D341Med (cell line): ENCODE measurements at regions not wholly inside any gene's neighbourhood (a gene's known extent, or its start where the extent isn't known, plus 50 kb on each side); places are given as distances from the start of the nearest gene placed in this dataset.
A peak's percentile ranks its signal among the peaks of the same experiment; 100 is the strongest.
"Not testable (repeated sequence)": the region's sequence is repeated elsewhere in the genome, so short reads cannot be mapped to it uniquely, and the experiment has no call there.

Experiments
- DNase-seq: peaks from one replicate; pipeline ENCODE4 v3.0.0; 2012; ENCODE audit warnings: low spot score

GRCh38 chr4:79547851-79548250, 139.8 kb upstream of the GK2 start:
- no peak for DNase-seq

DNA sequence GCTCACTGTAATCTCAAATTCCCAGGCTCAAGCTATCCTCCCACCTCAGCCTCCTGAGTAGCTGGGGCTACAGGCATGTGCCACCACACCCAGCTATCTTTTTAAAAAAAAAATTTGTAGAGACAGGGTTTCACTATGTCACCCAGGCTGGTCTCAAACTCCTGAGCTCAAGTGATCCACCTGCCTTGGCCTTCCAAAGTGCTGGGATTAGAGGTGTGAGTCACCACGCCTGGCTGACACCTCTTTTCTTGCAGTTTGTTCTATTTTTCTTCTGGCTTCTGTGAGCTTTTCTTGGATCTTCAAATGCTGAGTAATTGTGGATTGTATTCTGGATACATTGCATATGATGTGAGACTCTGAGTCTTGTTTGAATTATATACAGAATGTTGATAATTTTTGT, 137.3 kb upstream of the GK2 start:
- not testable (repeated sequence) for DNase-seq

DNA sequence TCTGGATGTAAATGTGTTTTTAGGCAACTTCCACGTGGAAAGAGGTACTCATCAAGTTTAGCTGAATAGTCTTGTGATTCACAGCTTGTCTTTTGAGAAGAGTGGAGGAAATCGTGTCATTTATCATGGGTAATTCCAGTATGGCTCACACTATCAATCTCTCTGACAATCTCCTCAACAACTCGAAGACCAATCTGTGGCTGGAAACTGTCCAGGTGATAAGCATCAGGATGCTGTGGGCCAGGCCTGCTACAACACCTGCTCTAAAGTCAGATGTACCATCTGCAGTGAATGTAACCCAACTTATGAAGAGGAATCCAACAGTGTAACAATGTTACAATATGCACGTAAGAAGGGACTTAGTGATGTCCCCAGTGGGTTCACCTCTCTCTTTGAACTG, 132.1 kb upstream of the GK2 start:
- DNase-seq = no peak

GRCh38 chr4:79535516-79535915, 127.5 kb upstream of the GK2 start:
- no peak for DNase-seq

DNA sequence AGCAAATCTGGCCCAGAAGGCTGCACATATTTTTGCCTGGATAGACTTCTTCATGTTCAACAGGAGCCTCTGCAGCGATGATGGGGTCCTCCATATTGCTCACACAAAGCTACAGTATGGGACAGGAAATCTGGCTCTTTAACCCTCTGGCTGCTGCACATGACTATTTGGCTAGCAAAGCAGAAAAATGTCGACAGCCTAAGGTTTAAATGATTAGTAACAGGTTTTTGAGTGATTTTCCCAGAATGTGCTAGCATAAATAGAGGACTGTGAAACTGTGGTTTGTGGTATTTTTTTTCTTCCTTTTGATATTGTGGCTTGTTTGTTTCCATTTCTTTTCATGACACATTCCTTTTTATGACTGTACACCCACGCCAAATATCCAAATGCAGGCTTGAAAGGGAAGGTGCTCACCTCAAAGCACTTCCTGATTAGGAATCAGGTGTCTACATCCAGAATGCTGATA, 120.2 kb upstream of the GK2 start:
- no peak for DNase-seq

GRCh38 chr4:79526641-79527565, 118.9 kb upstream of the GK2 start:
- DNase-seq = peak; percentile 30

DNA sequence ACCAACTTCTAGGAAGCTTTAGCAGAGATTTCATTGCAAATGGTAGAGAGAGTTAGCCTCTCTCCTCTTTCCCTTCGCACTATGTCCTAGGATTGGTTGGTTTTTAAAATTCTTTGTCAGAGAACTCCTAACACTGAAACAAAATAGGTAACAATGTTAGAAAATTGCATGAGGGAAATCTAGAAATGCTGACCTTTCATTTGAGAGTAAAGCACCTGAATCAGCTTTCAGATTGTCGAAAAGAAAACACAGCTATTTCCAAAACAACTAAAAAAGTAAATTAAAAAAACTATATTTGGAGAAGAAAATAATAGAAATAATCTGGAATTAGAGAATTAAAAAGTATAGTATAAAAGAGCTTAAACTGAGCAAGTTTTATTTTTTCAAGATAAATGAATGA, 108.1 kb upstream of the GK2 start:
- no peak for DNase-seq

- DNase-seq = no peak
Observed at GRCh38 chr4:79514621-79515329, 106.7 kb upstream of the GK2 start.

DNA sequence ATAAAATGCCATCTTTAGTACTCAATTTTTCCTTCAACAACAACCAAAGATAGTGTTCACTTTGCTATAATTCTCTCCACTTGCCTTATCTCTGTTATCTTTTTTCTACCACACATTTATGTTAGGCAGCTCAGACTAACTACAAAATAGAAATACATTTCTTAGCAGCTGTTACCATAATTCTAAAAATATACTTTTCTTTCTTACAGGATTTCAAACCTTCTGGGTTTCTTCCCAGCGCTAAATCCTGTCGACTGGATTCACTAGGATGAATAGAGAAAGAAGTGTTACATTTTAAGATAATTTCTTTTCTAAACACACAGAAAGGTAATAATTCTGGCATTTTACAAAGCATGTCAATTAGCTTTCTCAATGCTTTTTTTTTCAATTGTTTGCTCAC, 105.5 kb upstream of the GK2 start:
- DNase-seq = no peak

- no peak for DNase-seq
Observed at GRCh38 chr4:79512363-79512762, 104.3 kb upstream of the GK2 start.

- no peak for DNase-seq
Observed at GRCh38 chr4:79502081-79502480, 94.1 kb upstream of the GK2 start.

- DNase-seq = no peak
Observed at GRCh38 chr4:79498282-79498681, 90.3 kb upstream of the GK2 start.

- no peak for DNase-seq
Observed at GRCh38 chr4:79497001-79497400, 89.0 kb upstream of the GK2 start.

DNA sequence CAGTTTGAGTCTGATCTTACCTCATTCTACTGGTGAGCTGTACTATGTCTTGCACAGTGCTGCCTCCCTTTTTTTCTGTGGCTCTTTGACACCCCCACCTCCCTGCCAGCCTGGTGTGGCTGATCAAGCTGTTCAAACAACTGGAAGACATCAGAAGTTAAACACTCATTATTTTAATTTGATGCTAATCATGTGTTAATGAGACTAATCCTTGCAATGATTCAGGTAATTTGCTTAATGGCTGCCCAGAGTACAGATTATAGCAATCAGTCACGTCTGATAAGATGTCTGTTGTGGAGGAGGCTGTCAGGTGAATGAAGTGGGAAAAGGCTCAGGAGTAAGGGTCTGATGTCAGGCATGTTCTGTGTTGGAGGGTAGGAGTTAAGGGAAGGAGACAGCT, 87.4 kb upstream of the GK2 start:
- DNase-seq = peak; percentile 66

GRCh38 chr4:79492148-79492547, 84.1 kb upstream of the GK2 start:
- no peak for DNase-seq

DNA sequence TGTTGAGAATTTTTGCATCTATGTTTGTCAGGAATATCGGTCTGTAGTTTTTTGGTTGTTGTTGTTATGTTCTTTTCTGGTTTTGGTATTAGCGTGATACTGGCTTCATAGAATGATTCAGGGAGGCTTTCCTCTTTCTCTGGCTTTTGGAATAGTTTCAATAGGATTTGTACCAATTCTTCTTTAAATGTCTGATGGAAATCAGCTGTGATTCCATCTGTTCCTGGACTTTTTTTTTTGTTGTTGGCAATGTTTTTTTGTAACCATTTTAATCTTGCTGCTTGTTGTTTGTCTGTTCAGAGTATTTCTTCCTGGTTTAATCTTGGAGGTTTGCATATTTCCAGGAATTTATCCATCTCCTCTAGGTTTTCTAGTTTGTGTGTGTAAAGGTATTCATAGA, 81.5 kb upstream of the GK2 start:
- no peak for DNase-seq

- DNase-seq = no peak
Observed at GRCh38 chr4:79476196-79476595, 68.2 kb upstream of the GK2 start.

DNA sequence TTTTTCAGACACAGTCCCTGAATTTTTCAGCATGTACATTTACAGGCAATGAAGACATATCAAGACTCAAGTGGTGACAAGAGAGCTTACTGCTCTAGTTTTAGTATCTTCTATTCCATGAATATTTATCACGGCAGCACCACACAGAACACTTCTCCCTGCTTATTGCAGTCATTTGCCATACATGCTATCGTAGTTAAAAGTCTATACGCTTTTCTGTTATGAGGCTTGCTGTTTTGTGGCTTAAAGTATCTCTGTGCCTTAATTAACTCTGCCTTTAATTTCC, 65.4 kb upstream of the GK2 start:
- no peak for DNase-seq

DNA sequence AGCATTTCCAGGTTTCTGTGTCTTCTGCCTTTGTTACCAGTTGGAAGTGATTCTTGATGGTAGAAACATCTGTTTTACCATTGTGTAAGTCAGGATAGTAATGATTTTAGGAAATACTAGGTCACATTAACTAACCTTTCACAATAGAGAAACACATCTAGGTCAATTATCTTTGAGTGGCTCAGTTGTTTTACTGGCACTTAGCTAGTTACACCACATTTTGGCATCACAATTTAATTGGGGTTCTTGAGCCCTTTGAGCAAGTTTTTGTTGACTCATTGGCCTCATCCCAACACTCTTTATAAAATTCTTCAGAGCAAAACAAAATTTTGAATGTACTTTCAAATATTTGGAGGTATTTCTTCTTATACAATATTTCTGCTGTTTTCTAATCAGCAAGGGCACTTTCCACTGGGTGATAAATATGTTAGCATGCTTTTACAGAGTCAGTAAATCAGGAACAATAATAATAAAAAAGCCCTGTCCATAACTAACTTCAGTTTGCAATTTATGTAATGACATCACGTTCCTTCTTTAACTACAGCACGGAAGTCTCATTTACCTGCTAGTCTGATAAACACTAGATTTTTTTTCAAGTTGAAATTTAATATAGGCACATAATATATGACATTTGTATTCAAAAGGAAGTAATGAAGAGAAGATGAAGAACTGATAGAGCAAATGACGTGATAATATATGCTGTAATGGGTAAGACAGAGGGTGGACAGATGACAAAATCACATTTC, 64.8 kb upstream of the GK2 start:
- no peak for DNase-seq

- no peak for DNase-seq
Observed at GRCh38 chr4:79472036-79472435, 64.0 kb upstream of the GK2 start.

DNA sequence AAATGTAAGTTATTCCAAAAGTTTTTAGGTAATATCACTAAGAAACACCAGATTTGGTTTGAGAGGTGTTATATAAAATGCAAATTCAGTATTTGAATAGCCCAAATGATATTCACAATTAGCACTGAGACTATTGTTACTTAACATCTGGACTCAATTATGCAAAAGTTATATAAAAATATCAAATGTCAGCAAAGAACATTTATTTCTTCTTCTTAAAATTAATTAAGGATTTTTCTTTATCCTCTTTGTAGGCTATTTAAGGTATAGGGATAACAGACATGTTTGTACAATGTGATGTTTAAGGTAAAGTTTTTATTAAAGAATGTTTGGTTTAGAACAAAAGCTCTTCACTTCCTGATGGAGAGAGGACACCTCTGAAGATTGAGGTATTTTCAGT, 63.3 kb upstream of the GK2 start:
- DNase-seq = no peak

DNA sequence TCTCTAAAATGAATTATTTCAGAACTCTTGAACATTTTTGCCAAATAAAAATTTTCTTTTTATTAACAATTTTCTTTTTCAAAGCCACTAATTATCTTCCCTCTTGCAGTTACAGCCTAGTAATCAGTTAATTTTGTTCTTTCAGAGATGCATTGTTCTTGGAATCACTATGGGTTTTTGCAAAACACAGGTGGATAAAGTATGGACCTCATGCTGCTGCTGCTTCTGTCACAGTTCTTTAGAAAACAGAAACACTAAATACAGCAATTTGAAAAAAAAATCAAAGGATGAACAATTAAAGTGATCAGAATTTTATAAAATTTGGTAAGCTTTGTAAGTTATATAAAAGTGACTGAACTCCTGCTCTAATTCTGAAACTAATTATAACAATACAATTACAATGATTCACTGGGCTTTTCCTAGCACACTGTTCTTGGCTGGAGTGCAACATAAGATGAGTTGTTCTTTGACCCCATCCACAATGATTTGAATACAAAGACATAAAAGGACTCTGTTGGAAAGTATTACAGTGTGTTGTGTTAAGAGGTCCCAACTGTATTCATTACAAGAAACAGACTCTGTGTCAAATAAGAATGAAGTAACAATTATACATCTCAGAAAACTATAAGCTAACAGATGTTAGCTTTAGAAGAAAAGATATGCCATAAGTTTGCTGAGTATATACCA, 59.4 kb upstream of the GK2 start:
- no peak for DNase-seq
